ENCODE measurements at regions not wholly inside any gene's neighbourhood (a gene's known extent, or its start where the extent isn't known, plus 50 kb on each side); places are given as distances from the start of the nearest gene placed in this dataset.

- intact Hi-C loops (cut with DNase I, micrococcal nuclease): no loop called here
- Mint-ChIP-seq H3K9me3 (peaks cover 2% of the 10 kb centered on the region), H3K27me3 (no peaks in the 10 kb centered on the region), H3K27ac (no peak overlapping the region), H3K4me3 (no peak overlapping the region), H3K4me1 (ENCODE audit: low read depth) (no peaks in the 10 kb centered on the region), H3K36me3 (ENCODE audit: low read depth) (no peaks in the 10 kb centered on the region)
- Histone ChIP-seq H3K36me3 (ENCODE audit: insufficient read depth, low read length) (no peaks in the 10 kb centered on the region), H3K4me3 (ENCODE audit: low read length) (no peak overlapping the region), H3K27ac (ENCODE audit: low read depth in 1 of 2, low read length in 2 of 2) (no peak overlapping the region), H3K9me3 (ENCODE audit: control insufficient read depth in 1 of 2, insufficient read depth in 1 of 2, low read length in 2 of 2) (peaks cover 0 to 5% of the 10 kb centered on the region in 2 experiments), H3K27me3 (ENCODE audit: control insufficient read depth in 1 of 2, insufficient read depth in 2 of 2, low read length in 2 of 2) (no peaks in the 10 kb centered on the region), H3K4me1 (ENCODE audit: insufficient read depth, low read length) (no peaks in the 10 kb centered on the region)
- ATAC-seq (ENCODE audit: poor library complexity): no peak
- TF ChIP-seq, protein P1, sequence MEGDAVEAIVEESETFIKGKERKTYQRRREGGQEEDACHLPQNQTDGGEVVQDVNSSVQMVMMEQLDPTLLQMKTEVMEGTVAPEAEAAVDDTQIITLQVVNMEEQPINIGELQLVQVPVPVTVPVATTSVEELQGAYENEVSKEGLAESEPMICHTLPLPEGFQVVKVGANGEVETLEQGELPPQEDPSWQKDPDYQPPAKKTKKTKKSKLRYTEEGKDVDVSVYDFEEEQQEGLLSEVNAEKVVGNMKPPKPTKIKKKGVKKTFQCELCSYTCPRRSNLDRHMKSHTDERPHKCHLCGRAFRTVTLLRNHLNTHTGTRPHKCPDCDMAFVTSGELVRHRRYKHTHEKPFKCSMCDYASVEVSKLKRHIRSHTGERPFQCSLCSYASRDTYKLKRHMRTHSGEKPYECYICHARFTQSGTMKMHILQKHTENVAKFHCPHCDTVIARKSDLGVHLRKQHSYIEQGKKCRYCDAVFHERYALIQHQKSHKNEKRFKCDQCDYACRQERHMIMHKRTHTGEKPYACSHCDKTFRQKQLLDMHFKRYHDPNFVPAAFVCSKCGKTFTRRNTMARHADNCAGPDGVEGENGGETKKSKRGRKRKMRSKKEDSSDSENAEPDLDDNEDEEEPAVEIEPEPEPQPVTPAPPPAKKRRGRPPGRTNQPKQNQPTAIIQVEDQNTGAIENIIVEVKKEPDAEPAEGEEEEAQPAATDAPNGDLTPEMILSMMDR (IDR thresholded peaks at IDR 0.05): no peak
- ChIA-PET POLR2A (no interaction called here), CTCF (no interaction called here)
- no peak for DNase-seq
Measured at GRCh38 chr3:22141769-22142168, 390.8 kb upstream of the ZNF385D start.

- H3K27me3 Mint-ChIP-seq: no peaks in the 10 kb centered on the region
- POLR2A ChIA-PET: no interaction called here
- H3K36me3 Mint-ChIP-seq (ENCODE audit: low read depth): no peaks in the 10 kb centered on the region
- CTCF ChIA-PET: no interaction called here
- H3K27ac ChIP-seq (ENCODE audit: low read depth in 1 of 2, low read length in 2 of 2): no peak overlapping the region
- peaks cover 2% of the 10 kb centered on the region for H3K9me3 Mint-ChIP-seq
- no peak overlapping the region for H3K4me3 ChIP-seq (ENCODE audit: low read length)
- intact Hi-C loops (cut with DNase I, micrococcal nuclease): loop anchor here in 1 of 2 experiments (1.0 kb wide), 1 partner anchor 8 kb away; no protein-coding TSS in a partner anchor
- peaks cover 0 to 5% of the 10 kb centered on the region in 2 experiments for H3K9me3 ChIP-seq (ENCODE audit: control insufficient read depth in 1 of 2, insufficient read depth in 1 of 2, low read length in 2 of 2)
- DNase-seq: no peak
- H3K27ac Mint-ChIP-seq: no peak overlapping the region
- no peak for ATAC-seq (ENCODE audit: poor library complexity)
- no peak overlapping the region for H3K4me3 Mint-ChIP-seq
- no peaks in the 10 kb centered on the region for H3K36me3 ChIP-seq (ENCODE audit: insufficient read depth, low read length)
- H3K4me1 Mint-ChIP-seq (ENCODE audit: low read depth): no peaks in the 10 kb centered on the region
- H3K27me3 ChIP-seq (ENCODE audit: control insufficient read depth in 1 of 2, insufficient read depth in 2 of 2, low read length in 2 of 2): no peaks in the 10 kb centered on the region
- H3K4me1 ChIP-seq (ENCODE audit: insufficient read depth, low read length): no peaks in the 10 kb centered on the region
- TF ChIP-seq, protein P1 (IDR thresholded peaks at IDR 0.05): no peak
Measured at GRCh38 chr3:22147161-22147560, 396.2 kb upstream of the ZNF385D start.

GRCh38 chr3:22156868-22157267 is 405.9 kb upstream of the ZNF385D start:
- Mint-ChIP-seq H3K27me3 (no peaks in the 10 kb centered on the region), H3K36me3 (ENCODE audit: low read depth) (no peaks in the 10 kb centered on the region), H3K9me3 (peaks cover 2% of the 10 kb centered on the region), H3K27ac (no peak overlapping the region), H3K4me3 (no peak overlapping the region), H3K4me1 (ENCODE audit: low read depth) (no peaks in the 10 kb centered on the region)
- no peak for DNase-seq
- no peak overlapping the region for H3K4me3 ChIP-seq (ENCODE audit: low read length)
- H3K27ac ChIP-seq (ENCODE audit: low read depth in 1 of 2, low read length in 2 of 2): no peak overlapping the region
- intact Hi-C loops (cut with DNase I, micrococcal nuclease): no loop called here
- H3K27me3 ChIP-seq (ENCODE audit: control insufficient read depth in 1 of 2, insufficient read depth in 2 of 2, low read length in 2 of 2): no peaks in the 10 kb centered on the region
- TF ChIP-seq, protein P1 (IDR thresholded peaks at IDR 0.05): no peak
- H3K4me1 ChIP-seq (ENCODE audit: insufficient read depth, low read length): no peaks in the 10 kb centered on the region
- no peaks in the 10 kb centered on the region for H3K9me3 ChIP-seq (ENCODE audit: control insufficient read depth in 1 of 2, insufficient read depth in 1 of 2, low read length in 2 of 2)
- ATAC-seq (ENCODE audit: poor library complexity): no peak
- CTCF ChIA-PET: no interaction called here
- no peaks in the 10 kb centered on the region for H3K36me3 ChIP-seq (ENCODE audit: insufficient read depth, low read length)
- POLR2A ChIA-PET: no interaction called here

All from CD4-positive, alpha-beta T cell (primary cell).